ENCODE measurements at regions not wholly inside any gene's neighbourhood (a gene's known extent, or its start where the extent isn't known, plus 50 kb on each side); places are given as distances from the start of the nearest gene placed in this dataset.
"Not testable (repeated sequence)": the region's sequence is repeated elsewhere in the genome, so short reads cannot be mapped to it uniquely, and the experiment has no call there.

DNA sequence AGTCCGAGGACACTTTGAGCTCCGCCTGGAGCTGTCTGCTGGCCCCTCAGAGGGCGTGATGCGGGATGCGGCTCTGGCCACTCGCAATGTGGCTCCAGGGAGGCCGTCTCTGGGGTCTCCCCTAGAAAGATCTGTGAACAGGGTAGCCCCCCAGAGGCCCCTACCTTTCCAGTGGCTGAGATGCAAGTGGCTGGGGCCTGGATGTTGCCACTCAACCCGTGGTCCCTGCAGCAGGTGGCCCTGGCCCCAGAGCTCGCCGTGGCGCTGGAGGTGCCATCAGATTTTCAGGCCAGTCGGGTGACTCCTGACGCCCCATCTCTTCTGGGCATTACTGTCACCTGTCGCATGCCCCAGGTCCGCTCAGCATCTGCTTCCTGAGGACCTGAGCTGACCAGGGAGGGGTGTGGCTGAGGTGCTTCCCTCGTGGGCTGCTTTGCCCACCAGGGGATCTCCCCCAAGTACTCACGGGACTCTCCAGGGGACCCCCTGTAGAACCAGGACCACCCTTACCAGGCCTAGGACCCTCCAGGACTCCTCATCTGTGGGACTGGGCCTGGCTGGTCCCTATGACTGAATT lies 102.1 kb upstream of the LRPAP1 start:
- DNase-seq (ENCODE audit: low read depth) = no peak

DNA sequence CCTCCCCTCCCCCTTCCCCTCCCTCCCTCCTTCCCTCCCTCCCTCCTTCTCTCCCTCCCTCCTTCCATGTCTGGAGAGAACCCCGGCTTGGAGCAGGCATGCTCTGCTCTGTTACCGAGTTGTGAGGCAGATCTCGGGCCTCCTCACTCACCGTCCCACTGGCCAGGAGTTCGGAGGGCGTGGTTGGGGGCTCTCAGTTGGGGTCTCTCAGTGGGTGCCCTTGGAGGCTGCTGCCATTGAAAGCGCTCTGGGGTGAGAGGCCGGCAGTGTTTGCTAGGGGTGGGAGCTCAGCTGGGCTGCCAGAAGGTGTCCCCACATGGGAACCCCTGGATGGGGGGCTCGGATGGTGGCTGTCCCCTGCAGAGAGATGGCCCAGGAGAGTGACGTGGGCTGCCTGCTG lies 101.1 kb upstream of the LRPAP1 start:
- DNase-seq (ENCODE audit: low read depth) = not testable (repeated sequence)

DNA sequence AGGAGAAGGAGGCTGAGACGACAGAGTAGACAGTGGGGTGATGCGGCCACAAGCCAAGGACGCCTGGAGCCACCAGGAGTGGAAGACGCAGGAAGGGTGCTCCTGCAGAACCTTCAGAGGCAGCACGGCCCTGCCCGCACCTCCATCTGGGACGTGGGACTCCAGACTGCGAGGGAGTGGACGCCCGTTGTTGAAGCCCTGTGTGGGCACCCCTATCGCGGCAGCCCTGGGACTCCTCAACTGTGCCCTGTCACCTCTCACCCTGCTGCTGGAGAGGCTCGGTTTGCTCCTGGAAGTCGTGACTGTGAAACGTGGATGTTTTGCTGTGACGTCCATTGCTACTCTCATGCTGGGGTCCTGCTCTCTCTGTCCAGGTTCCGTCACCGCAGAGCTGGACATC lies 100.6 kb upstream of the LRPAP1 start:
- DNase-seq (ENCODE audit: low read depth) = not testable (repeated sequence)

DNA sequence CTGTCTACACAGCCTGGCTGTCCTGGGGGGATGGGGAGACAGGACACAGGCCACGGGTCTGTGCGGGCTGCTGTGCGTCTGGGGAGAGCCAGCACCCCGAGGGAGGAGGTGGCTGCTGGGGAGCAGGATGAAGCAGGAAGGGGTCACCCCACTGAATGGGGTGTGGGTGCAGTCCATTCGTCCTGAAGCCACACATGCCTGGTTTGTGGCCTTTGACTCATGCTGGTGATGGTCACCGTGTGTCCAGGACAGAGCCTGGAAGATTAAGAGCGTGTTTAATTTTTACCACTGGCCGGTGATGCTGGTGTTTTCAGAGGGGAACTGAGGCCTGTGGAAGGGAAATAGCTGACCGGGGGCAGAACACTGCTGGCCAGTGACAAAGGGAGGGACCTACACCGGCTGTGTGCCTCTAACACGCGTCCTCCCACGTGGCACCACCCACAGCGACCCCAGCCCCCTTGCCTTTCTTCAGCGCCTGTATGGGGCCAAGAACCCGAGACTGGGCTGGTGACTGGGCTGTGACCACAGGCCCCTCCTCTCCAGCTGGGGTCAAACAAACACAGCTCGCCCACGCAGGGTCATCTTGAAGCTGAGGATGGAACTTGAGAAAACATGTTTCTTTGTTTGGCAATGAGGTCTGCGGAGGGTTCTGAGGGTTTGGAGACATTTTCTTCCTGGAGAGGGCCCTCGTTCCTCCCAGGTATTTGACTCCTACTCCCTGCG lies 99.5 kb upstream of the LRPAP1 start:
- DNase-seq (ENCODE audit: low read depth) = not testable (repeated sequence)

DNA sequence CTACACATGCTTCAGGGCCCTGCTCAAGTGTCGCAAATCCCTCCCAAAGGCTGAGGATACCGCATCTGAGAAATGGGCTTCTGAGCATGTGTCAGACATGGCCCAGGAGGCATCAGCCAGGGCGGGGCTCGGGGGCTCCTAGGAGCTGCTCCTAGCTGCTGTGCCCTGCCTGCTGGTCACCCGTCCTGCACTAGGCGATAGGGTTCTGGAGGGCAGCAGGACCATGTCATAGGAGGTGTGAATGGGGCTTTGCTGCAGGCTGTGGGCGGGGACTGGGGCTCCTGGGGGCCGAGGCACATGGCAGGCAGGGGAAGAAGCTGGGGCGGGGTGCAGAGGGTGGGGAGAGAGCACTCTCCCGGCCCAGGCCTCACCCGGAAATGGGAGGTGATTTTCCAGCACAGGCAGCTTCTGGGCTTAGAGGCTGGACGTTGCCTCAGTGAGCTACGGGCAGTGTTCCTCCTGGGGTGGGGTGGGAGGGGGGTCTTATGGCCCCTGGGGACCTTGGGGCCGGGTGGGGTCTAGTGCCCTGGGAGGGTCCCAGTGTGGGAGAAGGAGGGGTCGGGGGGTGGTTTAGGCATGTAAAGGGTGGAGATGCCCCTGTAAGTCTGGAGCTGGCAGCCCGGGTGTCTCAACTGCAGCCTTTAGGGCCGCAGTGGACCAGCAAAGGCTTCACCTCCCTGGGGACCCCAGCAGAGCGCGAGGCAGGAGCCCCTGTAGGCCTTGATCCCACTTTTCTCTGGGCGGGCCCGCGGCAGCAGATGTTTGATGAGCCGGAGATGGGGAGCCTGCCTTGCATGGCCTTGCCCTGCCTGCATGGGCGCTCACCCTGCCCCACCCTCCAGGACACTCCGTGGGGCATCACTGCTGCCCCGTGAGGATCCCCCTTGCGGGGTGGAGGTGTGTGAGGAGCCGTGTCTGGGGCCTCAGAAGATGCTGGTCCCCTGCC lies 98.6 kb upstream of the LRPAP1 start:
- DNase-seq (ENCODE audit: low read depth) = no peak

DNA sequence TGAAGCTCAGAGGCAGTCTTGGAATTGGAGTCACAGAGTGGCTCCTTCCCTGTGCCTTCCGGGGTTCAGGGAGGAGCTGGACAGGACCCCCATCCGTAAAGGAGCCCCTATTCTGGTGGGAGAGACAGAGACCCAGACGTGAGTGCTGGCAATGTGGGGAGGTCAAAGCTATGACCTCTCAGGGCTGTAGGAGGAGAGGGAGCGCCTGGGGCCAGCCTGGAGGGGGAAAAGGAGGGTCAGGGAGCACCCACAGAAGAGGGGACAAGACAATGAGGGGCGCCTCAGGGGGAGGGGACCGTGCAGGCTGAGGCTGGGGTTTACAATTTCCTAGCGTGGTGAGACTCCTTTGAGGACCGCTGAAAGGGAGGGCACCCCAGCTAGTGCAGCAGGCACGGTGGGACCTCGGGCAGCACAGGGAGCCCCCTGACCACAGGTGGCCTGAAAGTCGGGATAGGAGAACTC lies 97.9 kb upstream of the LRPAP1 start:
- DNase-seq (ENCODE audit: low read depth) = no peak

DNA sequence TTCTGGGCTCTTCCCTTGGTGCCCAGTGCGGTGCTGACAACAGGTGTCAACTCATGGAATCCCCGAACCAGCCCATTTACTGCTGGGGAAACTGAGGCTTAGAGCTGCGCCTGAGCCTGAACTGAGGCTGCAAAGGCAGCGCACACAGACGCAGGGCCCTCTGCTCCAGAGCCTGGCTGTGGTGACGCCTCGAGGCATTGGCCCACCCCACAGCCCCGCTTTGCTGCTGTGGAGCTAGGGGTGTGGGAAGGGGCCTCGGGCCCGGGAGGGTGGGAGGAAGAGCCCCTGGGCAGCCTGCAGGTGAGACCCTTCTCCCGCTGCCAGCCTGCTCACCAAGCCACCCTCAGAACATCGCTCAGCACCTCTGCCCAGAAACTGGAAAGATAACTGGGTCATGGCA lies 97.4 kb upstream of the LRPAP1 start:
- DNase-seq (ENCODE audit: low read depth) = no peak

DNA sequence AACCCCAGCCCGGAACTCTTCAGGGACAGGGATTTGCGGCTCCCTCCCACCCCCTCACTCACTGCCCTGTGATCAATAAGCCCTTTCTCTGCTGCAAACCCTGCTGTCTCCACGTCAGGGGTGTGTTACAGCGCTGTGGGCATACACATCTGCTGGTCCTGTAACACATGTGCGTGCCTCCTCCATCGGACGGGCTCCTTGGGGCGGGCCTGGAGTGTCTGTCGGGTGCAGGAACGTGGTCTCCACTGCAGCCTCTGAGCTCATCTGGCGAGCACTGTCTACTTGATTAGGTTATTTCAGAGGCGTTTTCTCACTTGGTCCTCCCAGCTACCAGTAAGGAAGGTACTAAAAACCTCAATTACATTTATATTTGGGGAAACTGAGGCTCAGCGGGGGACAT lies 97.0 kb upstream of the LRPAP1 start:
- DNase-seq (ENCODE audit: low read depth) = not testable (repeated sequence)

DNA sequence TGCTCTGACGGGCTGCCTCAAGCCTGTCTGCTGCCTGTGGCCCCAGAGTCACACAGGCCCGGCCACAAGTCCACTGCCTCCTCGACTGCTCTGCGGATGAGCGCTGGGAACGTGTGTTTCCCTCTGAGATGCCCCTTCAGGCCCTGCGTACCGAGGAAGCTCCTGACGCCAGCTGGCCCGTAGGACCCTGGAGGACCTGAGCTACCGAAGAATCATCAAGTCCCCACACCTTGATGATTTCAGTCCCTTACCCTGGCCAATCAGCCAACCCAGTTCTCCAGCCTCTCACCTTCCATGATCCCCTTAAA lies 96.6 kb upstream of the LRPAP1 start:
- no peak for DNase-seq (ENCODE audit: low read depth)

DNA sequence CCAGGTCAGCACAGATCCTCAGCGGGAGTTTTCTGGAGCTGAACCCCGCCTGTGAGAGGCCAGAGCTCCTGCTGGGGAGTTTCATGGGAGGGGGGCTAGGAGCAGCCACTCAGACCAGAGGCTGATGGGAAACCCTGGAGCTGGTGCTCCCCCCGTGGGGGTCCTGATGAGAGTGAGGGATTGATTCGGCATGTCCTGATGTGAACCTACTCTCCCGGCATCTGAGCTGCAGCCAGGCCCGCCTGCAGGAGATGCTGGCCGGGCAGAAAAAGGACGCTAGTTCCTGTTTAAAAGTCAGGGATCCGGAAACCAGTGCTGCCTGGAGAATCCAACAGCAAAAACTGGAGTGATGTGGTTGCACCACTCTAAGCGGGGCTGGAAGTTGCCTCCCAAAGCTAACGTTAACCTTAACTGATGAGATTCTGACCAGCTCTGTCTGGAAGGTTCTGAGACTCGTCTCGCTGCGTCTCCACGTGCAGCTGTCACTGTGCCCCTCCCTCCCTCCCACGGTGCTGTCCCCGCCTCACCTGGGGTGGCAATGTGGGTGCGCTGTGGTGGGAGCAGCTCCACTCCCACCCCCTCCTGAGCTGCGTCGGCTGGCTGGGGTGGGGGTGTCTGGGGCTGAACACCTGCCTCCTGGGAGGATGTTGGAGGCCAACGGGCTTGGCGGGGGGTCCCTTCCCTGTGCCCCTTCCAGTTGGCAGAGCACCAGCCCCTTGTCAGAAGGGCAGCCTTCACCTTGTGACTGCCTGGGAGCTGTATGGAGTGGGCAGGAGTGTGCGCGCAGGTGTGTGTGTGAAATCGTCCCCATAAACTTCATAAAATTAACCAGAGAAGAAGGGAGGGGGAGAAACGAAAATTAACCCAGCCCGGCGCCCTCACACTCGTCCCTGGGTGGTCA lies 96.0 kb upstream of the LRPAP1 start:
- DNase-seq (ENCODE audit: low read depth) = not testable (repeated sequence)

DNA sequence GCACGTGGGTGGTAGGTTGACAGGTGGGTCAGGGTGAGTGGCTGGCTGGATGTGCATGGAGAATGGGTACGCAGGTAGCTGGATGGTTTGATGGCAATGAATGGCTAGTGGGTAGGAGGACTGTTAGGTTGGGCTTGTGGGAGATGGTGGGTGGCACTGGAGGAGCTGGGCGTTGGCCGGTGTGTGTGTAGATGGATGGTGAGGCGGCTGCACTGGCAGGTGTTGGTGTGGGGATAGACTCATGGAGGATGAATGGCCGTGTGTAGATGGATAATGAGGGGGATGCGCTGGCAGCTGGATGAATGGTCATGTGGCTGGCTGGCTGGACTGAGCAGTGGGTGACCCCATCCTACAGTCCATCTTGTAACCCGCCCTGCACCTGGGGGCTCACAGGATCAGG lies 95.2 kb upstream of the LRPAP1 start:
- not testable (repeated sequence) for DNase-seq (ENCODE audit: low read depth)

DNA sequence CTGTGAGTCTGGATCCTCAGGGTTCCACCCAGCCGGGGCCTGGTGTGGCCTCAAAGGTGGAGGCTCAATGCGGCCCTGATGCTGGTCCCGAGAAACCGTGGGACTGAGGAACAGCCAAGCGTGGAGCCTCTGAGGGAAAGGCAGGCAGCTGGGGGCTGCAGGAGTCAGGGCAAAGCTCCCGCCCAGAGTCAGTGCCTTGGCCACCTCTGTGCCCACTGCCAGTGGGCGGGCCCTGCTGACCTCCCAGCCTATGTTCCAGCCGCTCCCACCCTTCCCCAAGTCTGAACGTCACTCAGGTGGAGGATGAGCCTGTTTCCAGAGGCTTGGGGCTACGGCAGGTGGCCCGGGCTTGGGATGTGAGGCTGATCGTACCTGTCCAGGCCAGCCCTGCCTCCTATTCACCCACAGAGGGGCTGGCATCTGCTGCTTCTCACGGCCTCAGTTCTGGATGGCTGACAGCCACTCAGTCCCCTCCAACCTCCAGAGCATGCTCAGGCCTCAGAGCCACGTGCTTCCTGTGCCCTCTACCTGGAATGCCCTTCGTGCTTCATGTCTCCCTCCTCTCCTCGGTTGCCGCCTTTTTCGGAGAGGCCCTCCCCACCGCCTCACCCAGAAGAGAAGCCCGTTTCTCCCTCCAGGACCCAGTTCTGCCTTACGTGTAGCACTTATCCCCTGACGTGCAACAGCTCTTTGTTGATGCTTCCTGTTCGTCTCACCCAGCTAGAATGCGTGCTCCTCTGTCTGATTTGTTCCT lies 94.1 kb upstream of the LRPAP1 start:
- not testable (repeated sequence) for DNase-seq (ENCODE audit: low read depth)

DNA sequence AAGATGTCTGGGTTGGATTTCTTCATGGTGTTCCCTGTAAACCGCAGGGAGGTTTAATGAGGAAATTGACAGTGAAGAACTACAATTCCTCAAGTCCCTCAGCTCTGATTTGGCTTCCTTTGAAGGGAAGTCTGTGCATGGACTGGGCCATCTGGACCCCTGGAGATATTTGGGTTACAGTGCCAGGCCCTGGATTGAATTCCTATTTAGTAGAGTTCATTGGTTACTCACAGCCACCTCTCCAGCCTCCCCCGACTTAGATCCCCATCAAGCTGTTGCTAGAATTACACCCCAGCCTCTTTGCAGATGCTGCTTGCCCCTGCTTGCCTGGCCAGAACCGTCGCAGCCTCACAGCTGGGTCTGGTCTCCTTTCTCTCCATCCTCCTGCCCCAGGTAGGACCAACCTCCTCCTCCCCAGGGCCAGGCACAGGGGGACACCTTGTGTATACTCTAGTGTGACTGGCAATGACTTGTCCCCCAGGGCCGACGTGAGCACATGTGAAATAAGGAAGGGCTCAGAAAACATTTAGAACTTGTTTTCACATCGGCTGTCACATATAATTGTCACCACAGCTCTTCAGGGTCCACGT lies 93.2 kb upstream of the LRPAP1 start:
- DNase-seq (ENCODE audit: low read depth) = not testable (repeated sequence)

DNA sequence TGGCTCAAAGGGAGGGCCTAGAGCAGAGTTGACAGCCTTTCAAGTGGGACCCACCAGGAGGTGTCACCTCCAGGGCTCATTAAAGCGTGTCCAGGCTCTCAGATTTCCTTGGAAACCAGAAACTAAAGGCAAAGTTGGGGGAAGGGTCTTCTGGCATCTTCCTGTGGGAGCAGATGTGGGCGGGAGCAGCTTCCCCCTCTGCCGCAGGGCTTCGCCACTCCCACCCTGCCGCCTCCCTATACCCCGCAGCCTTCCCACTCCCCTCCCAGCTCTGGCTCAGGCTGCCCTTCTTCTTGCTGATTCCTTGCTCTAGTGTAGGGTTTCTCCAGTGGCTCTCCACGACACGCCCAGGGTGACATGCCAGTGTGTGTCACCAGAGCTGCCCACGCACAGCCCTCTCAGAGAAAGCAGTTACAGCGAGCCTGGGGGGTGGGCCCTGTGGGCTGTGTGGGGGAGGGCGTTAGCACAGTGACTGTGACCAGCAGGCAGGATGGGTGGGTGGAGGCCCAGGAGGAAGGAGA lies 91.6 kb upstream of the LRPAP1 start:
- DNase-seq (ENCODE audit: low read depth) = not testable (repeated sequence)

DNA sequence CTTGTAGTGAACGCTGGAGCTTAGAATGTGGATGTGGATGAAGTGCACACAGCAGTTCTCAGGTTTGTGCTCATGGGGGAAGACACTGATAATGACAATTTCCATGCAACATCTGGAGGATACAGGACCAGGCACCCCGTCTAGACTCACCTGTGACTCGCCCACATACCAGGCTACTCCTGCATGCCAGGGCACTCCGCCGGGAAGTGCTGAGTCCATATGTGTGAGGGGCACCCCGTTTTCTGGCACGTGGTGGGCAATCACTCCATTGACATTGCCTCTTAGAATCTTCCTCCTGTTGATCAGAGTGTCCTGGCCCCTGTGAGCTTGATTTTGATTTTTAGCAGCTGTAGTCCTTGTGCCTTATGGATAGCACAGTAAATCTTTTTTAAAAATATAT lies 90.9 kb upstream of the LRPAP1 start:
- DNase-seq (ENCODE audit: low read depth) = no peak

DNA sequence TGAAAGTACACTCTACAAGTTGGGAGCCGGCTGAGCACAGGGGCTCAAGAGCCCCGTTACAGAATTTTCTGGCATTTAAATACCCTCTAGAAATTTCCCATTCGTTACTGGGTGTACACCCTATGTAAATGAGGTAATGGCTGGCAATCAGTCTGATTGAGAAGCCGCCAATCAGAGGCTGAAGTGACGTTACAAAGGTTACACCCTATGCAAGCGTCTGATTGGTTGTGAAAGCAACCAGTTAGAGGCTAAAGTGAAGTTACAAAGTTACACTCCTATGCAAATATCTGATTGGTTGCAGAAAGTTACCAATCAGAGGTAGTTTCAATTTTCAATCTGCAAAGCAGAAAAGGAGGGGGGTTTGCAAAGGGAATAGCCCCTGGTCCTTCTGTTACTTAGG lies 88.1 kb upstream of the LRPAP1 start:
- DNase-seq (ENCODE audit: low read depth) = peak; percentile 29

DNA sequence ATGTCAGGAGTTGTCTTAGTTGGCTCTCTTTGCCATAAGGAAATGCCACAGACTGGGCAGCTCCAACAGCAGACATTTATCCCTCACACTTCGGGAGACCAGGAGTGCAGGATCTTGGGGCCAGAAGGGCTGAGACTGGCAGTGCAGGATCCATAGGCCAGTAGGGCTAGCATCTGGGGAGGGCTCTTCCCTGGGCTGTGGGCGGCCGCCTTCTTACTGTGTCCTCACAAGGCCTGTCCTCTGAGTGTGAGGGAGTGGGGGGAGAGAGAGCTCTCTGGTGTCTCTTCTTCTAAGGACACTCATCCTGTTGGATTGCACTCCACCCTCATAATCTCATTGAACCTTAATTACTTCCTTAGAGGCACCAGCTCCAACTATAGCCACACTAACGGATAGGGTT lies 87.5 kb upstream of the LRPAP1 start:
- DNase-seq (ENCODE audit: low read depth) = not testable (repeated sequence)

DNA sequence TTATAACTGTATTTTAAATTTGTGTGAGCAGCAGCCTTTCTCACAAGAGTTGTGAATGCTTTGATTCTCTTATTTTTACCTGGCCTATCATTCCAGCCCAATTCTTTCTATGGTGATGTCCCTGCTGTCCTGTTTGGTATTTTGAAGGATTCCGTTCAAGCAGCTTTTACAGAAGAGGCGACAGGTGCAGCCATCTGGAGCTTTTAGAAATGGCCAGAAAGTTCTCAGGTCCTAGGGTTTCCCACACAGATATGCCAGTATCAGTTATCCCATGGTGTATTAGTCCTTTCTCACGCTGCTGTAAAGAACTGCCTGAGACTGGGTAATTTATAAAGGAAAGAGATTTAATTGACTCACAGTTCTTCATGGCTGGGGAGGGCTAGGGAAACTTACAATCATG lies 86.1 kb upstream of the LRPAP1 start:
- DNase-seq (ENCODE audit: low read depth) = not testable (repeated sequence)

DNA sequence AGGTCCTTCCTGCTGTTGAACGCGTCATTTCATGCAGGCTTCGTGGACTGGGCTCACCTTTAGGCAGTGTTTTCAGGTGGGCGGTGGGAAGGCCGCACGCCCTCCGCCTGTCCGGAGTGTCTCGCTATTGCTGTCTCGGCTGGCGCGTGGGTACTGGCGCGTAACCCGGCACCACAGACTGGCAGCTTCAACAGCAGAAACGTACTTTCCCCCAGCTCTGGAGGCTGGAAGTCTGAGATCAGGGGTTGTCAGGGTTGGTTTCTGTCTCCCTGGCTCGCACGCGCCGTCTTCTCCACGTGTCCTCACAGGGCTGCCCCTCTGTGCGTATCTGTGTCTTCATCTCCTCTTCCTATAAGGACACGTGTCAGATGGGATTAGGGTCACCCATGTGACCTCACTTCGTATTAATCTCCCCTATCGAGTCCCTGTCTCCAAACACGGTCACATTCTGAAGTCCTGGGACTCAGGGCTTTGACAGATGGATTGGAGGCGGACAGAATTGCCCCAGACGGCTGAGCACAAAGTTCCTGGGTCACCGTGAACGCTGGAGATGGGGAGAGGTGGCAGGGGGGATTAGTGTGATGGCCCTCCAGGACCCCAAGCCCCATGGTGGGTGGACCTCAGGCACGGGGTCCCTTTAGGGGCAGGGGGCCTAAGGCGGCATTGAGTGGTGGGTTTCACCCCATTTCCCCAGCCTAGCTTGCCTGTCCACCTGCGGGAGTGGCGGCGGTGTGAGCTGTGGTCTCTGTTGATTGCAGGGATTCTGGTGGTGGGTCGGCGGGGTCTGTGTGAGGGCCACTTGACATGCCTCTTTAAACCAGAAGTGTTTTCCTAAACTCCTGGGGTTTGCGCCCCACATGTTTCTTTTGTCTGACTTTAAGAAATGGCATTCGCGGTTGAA lies 83.4 kb upstream of the LRPAP1 start:
- no peak for DNase-seq (ENCODE audit: low read depth)

DNA sequence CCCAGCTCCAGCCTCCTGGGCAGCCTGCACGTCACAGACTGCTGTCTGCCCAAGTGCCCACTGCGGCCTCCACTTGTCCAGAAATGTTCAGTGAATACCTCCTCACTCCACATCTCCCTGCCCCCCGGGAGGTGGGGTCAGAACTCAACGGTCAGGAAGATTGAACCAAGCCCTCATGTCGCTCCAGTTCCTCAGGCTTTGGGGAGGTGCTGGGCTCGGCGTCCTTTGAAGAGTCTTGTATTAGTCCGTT lies 82.4 kb upstream of the LRPAP1 start:
- DNase-seq (ENCODE audit: low read depth) = no peak
